ENCODE measurements at regions not wholly inside any gene's neighbourhood (a gene's known extent, or its start where the extent isn't known, plus 50 kb on each side); places are given as distances from the start of the nearest gene placed in this dataset.

DNA sequence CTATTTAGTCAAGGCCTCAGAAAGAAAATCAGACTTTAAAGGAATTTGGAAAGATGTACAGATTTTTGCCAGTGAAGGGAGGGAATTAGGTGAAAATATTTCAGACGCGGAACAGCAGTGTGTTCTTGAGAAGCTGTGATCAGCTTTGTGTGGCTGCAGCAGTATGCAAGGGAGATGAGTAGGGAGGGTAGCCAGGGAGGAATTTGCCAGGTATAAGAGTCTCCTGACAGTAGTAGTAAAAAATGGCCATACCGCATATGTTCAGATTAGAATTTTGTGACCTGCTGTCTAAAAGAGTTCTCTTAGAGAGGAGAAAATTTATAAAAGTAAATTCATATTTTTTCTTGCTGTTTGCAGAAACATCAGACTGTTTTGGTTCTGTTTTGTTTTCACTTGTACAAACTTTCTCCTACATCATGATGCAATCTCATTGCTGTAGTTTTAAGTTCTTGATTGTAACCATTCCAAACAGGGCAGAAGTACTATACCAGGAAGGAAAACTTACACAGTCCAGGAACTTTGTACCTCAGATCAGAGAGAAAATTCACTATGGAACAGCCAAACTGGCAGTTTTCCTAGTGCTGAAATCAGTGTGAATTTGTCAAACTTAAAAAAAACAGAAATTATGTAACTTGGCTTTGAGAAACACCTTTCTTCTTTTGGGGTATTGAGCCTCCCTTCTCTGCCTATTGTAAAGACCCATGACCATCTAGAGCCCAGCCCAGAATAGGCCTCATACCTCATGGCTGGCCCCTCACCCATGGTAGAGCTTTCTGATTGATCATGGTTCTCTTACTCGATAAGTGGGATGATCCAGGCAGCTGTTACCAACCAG lies 78.4 kb upstream of the NR3C1 start:
- Histone ChIP-seq H4K20me1 (replicated peaks; ENCODE audit: control insufficient read depth, insufficient read depth, low read length) (no peaks in the 10 kb centered on the region), H3K27ac (ENCODE audit: extremely low read depth, low read depth, low read length) (no peak overlapping the region), H3K9me1 (ENCODE audit: control insufficient read depth, insufficient read depth, low read length) (no peaks in the 10 kb centered on the region), H3K79me2 (ENCODE audit: control insufficient read depth, insufficient read depth, low read length) (no peaks in the 10 kb centered on the region), H3K4me3 (no peak overlapping the region), H3K36me3 (ENCODE audit: control insufficient read depth, insufficient read depth, low read length) (no peaks in the 10 kb centered on the region), H3K9ac (ENCODE audit: insufficient read depth in 1 of 2, low read depth in 2 of 2, low read length in 2 of 2) (no peak overlapping the region), H3K9me3 (replicated peaks; ENCODE audit: control insufficient read depth, insufficient read depth, low read depth, low read length) (no peaks in the 10 kb centered on the region), H3K27me3 (ENCODE audit: control insufficient read depth in 2 of 2, insufficient read depth in 2 of 2, low read length in 2 of 2) (peaks cover 3 to 5% of the 10 kb centered on the region in 2 experiments; a peak in 1 of 5 replicates), H3K4me2 (ENCODE audit: insufficient read depth, low read length) (no peak overlapping the region), H2AFZ (ENCODE audit: low read depth, low read length) (no peak overlapping the region), H3K4me1 (replicated peaks in 1 of 2; ENCODE audit: control insufficient read depth in 2 of 2, insufficient read depth in 2 of 2, low read length in 2 of 2) (no peaks in the 10 kb centered on the region)
- ATAC-seq = no peak
- WGBS (ENCODE audit: insufficient coverage, low coverage, missing lambda C conversion rate) = 5% methylated on average over 4 of the region's 4 CpGs
- intact Hi-C loops (cut with micrococcal nuclease) (no loop called here), in situ Hi-C loops (cut with MboI) (no loop called here)
- no peak for DNase-seq (ENCODE audit: extremely low read depth in 1 of 4, low spot score in 3 of 4)
- no TSS peak for BruUV-seq (replicated peaks)
- TF ChIP-seq, protein P1, sequence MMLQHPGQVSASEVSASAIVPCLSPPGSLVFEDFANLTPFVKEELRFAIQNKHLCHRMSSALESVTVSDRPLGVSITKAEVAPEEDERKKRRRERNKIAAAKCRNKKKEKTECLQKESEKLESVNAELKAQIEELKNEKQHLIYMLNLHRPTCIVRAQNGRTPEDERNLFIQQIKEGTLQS (IDR thresholded peaks at IDR 0.05) = peak; percentile 24; the same call in 1 of the 2 replicates
- TF ChIP-seq, protein P1 (CRISPR knock-in tag; conservative IDR thresholded peaks at IDR 0.05) = no peak
- TF ChIP-seq, protein P2, sequence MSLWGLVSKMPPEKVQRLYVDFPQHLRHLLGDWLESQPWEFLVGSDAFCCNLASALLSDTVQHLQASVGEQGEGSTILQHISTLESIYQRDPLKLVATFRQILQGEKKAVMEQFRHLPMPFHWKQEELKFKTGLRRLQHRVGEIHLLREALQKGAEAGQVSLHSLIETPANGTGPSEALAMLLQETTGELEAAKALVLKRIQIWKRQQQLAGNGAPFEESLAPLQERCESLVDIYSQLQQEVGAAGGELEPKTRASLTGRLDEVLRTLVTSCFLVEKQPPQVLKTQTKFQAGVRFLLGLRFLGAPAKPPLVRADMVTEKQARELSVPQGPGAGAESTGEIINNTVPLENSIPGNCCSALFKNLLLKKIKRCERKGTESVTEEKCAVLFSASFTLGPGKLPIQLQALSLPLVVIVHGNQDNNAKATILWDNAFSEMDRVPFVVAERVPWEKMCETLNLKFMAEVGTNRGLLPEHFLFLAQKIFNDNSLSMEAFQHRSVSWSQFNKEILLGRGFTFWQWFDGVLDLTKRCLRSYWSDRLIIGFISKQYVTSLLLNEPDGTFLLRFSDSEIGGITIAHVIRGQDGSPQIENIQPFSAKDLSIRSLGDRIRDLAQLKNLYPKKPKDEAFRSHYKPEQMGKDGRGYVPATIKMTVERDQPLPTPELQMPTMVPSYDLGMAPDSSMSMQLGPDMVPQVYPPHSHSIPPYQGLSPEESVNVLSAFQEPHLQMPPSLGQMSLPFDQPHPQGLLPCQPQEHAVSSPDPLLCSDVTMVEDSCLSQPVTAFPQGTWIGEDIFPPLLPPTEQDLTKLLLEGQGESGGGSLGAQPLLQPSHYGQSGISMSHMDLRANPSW (CRISPR knock-in tag; IDR thresholded peaks at IDR 0.05) = no peak
- TF ChIP-seq CEBPG (CRISPR knock-in tag; IDR thresholded peaks at IDR 0.05) (no peak), CEBPG (tag; conservative IDR thresholded peaks at IDR 0.05 in 1 of 2, IDR thresholded peaks at IDR 0.05 in 1 of 2) (peak in 1 of 2 experiments; percentile 33; a peak in 1 of 4 replicates)
- POLR2A ChIA-PET = interaction anchor here (0.5 kb wide), 1 partner anchor 18 kb away, joined by 3 read pairs; no protein-coding TSS in a partner anchor
- FAIRE-seq = no peak
- CTCF ChIA-PET (ENCODE audit: low intra/inter-chr PET ratio) = no interaction called here

All from K562 (cell line).